GM12878 (cell line): ENCODE measurements at regions not wholly inside any gene's neighbourhood (a gene's known extent, or its start where the extent isn't known, plus 50 kb on each side); places are given as distances from the start of the nearest gene placed in this dataset.

ENCODE experiments used
- ATAC-seq: fragments of 200-7000 bp; cut with Tn5 transposase; 3 replicates; pipeline ENCODE4 v1.9.1; 2020; ENCODE audit warnings: mild to moderate bottlenecking, moderate library complexity
- BruUV-seq: library from RNA; stranded (reverse); fragments of 400-500 nt; replicated peaks from 2 replicates; lab custom pipeline; 2021; lab: Mats Ljungman, UMichigan
- CTCF ChIA-PET: fragments of 300-600 bp; sonication (Branson Sonifier 250); formaldehyde crosslinking; extraction: SDS; loops from one replicate; lab custom pipeline; 2021; ENCODE audit warnings: inconsistent platforms; lab: Yijun Ruan, JAX
- POLR2A ChIA-PET: fragments of 350-600 bp; formaldehyde crosslinking; extraction: SDS; loops from one replicate; lab custom pipeline; 2021; ENCODE audit warnings: inconsistent platforms; lab: Charles Lee
- RAD21 ChIA-PET: fragments of 300-600 bp; sonication (Branson Sonifier 250); formaldehyde crosslinking; loops from one replicate; lab custom pipeline; 2023; ENCODE audit warnings: antibody characterized with exemption; ENCODE audit not compliant: unreplicated experiment; lab: Charles Lee
- SMC1A ChIA-PET: fragments of 300-600 bp; sonication (Branson Sonifier 250); formaldehyde crosslinking; loops from one replicate; lab custom pipeline; 2023; ENCODE audit not compliant: unreplicated experiment, uncharacterized antibody; lab: Charles Lee
- DNase-seq: peaks from one replicate; pipeline ENCODE4 v3.0.0-alpha.2; 2011; ENCODE audit warnings: low read depth, low spot score
- FAIRE-seq: peaks from 3 replicates; lab custom pipeline; 2011; peaks lifted over from hg19 to GRCh38; lab: Jason Lieb, UNC
- H2AFZ ChIP-seq: 2 replicates; pipeline ENCODE4 v1.6.0; 2011; ENCODE audit warnings: low read depth, low read length, control low read depth; ENCODE audit not compliant: control insufficient read depth
- H3K27ac ChIP-seq: 2 replicates; pipeline ENCODE4 v1.5.1; 2011; ENCODE audit warnings: control low read depth; ENCODE audit not compliant: control insufficient read depth, insufficient read depth
- H3K27me3 ChIP-seq, 2 experiments: replicated peaks in 1 of 2; 2 replicates each; pipeline versions ENCODE4 v1.6.0 to v1.6.1; 2011; ENCODE audit warnings: low read length in 1 of 2; ENCODE audit not compliant: control insufficient read depth in 2 of 2, insufficient read depth in 2 of 2
- H3K36me3 ChIP-seq, 2 experiments: 2 replicates each; pipeline ENCODE4 v1.5.1; 2011; ENCODE audit warnings: low read length in 1 of 2; ENCODE audit not compliant: control insufficient read depth in 2 of 2, insufficient read depth in 2 of 2
- H3K4me1 ChIP-seq: 2 replicates; pipeline ENCODE4 v1.6.1; 2011; ENCODE audit warnings: mild to moderate bottlenecking, low read length, moderate library complexity, mixed read lengths; ENCODE audit not compliant: control insufficient read depth, insufficient read depth
- H3K4me2 ChIP-seq: 2 replicates; pipeline ENCODE4 v1.6.0; 2011; ENCODE audit warnings: control low read depth; ENCODE audit not compliant: control insufficient read depth, insufficient read depth
- H3K4me3 ChIP-seq: fragments of 200-600 bp; sonication (generic); 2 replicates; pipeline ENCODE4 v1.5.1; 2016
- H3K79me2 ChIP-seq: 2 replicates; pipeline ENCODE4 v1.6.0; 2011; ENCODE audit warnings: low read length; ENCODE audit not compliant: control insufficient read depth, insufficient read depth
- H3K9ac ChIP-seq: 2 replicates; pipeline ENCODE4 v1.8.0; 2011; ENCODE audit warnings: low read length, control low read depth, mixed read lengths; ENCODE audit not compliant: control insufficient read depth, insufficient read depth
- H3K9me3 ChIP-seq: replicated peaks from 3 replicates; pipeline ENCODE4 v1.5.1; 2011; ENCODE audit warnings: mild to moderate bottlenecking, low read length; ENCODE audit not compliant: control insufficient read depth, insufficient read depth
- H4K20me1 ChIP-seq: 2 replicates; pipeline ENCODE4 v1.6.0; 2011; ENCODE audit not compliant: control insufficient read depth, insufficient read depth
- CREM ChIP-seq: IDR thresholded peaks from 2 replicates; pipeline ENCODE4 v1.6.1; 2014; ENCODE audit warnings: antibody characterized with exemption, low read depth
- MEF2B ChIP-seq: fragments of 450-650 bp; IDR thresholded peaks from 2 replicates; pipeline ENCODE4 v1.6.1; 2018; ENCODE audit warnings: mild to moderate bottlenecking, moderate library complexity; ENCODE audit not compliant: partially characterized antibody, poor library complexity, severe bottlenecking
- NBN ChIP-seq: fragments of 450-650 bp; IDR thresholded peaks from 2 replicates; pipeline ENCODE4 v1.6.1; 2016
- NKRF ChIP-seq: fragments of 450-650 bp; conservative IDR thresholded peaks from 2 replicates; pipeline ENCODE4 v1.6.1; 2017; ENCODE audit warnings: mild to moderate bottlenecking, moderate library complexity
- RELA ChIP-seq: fragments of 450-650 bp; IDR thresholded peaks from 2 replicates; pipeline ENCODE4 v1.8.0; 2014; ENCODE audit warnings: borderline replicate concordance; ENCODE audit not compliant: partially characterized antibody
- SIN3A ChIP-seq: IDR thresholded peaks from 2 replicates; pipeline ENCODE4 v1.6.1; 2012; ENCODE audit warnings: low read depth, low read length, improper control_type of control experiment
- TARDBP ChIP-seq: IDR thresholded peaks from 2 replicates; pipeline ENCODE4 v1.6.1; 2016; ENCODE audit warnings: borderline replicate concordance
- WGBS: methylation state at CpG from one replicate; pipeline ENCODE4 v1.1.6; 2016; ENCODE audit warnings: low lambda C conversion rate; ENCODE audit not compliant: insufficient replicate concordance, insufficient coverage; ENCODE audit errors: missing lambda C conversion rate; 5-methylcytosine and 5-hydroxymethylcytosine counted together
- in situ Hi-C: fragments of 300-500 bp; cut with MboI; formaldehyde crosslinking; loops from 9 replicates; pipeline ENCODE4 v1.14.3; 2018; ENCODE audit warnings: mixed read lengths
- intact Hi-C: fragments of 100-400 bp; cut with micrococcal nuclease; formaldehyde crosslinking; loops from one replicate; pipeline ENCODE4 v1.14.2; 2022; ENCODE audit not compliant: unreplicated experiment

GRCh38 chr14:41349289-41349910, 257.3 kb upstream of the LRFN5 start:
- RAD21 ChIA-PET, result no interaction called here
- Histone ChIP-seq H3K27me3 (no peaks in the 10 kb centered on the region), H3K4me3 (no peak overlapping the region), H3K27ac (no peak overlapping the region), H3K9me3 (no peaks in the 10 kb centered on the region), H3K4me2 (no peak overlapping the region), H3K4me1 (no peaks in the 10 kb centered on the region), H3K9ac (no peak overlapping the region), H3K36me3 (no peaks in the 10 kb centered on the region), H3K79me2 (no peaks in the 10 kb centered on the region), H4K20me1 (no peaks in the 10 kb centered on the region), H2AFZ (no peak overlapping the region)
- POLR2A ChIA-PET, result no interaction called here
- DNase-seq (no peak), ATAC-seq (no peak), FAIRE-seq (no peak)
- CTCF ChIA-PET, result no interaction called here
- no peak for TF ChIP-seq RELA
- TF ChIP-seq SIN3A, result no peak
- TF ChIP-seq TARDBP, result no peak
- TF ChIP-seq NKRF, result no peak
- no peak for TF ChIP-seq MEF2B
- no peak for TF ChIP-seq CREM
- no peak for TF ChIP-seq NBN
- SMC1A ChIA-PET, result no interaction called here
- BruUV-seq, result no TSS peak
- 47% methylated on average over 8 of the region's 8 CpGs for WGBS
- in situ Hi-C loops, result no loop called here
- intact Hi-C loops, result no loop called here
